ENCODE measurements at regions not wholly inside any gene's neighbourhood (a gene's known extent, or its start where the extent isn't known, plus 50 kb on each side); places are given as distances from the start of the nearest gene placed in this dataset.

- peak; percentile 93 for DNase-seq (ENCODE audit: low spot score)
Measured at GRCh38 chr17:6257336-6257735, 177.6 kb downstream of the AIPL1 start.

GRCh38 chr17:6255322-6255721 lies 179.6 kb downstream of the AIPL1 start:
- DNase-seq (ENCODE audit: low spot score): peak; percentile 78

DNA sequence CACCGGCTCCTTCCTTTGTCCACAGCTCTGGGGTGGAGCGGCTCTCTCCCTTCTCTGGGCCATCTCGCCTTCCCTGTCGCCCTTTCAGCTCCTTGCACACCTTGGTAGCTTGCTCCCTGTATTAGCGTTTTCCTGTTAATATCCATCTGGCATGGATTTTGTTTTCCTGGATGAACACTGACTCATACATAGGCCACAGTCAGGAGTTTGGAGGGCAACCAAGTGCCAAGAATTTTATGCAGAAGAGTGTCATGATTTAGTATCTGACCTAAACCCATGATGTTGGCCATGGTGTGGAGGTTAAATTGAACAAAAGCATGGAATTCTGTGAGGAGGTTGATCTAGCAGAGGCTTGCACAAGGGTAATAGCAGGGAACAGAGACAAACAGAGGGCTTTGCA lies 180.9 kb downstream of the AIPL1 start:
- DNase-seq (ENCODE audit: low spot score): peak; percentile 77

DNA sequence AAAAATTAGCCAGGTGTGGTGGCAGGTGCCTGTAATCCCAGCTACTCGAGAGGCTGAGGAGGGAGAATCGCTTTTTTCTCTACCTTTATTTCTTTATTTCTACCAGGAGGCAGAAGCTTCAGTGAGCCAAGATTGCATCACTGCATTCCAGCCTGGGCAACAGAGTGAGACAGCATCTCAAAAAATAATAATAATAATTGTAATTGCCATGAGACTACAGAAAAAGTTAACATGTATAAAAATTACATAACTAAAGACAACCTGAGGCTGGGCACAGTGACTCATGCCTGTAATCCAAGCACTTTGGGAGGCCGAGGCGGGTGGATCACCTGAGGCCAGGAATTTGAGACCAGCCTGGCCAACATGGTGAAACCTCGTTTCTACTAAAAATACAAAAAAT lies 181.5 kb downstream of the WSCD1 start:
- peak; percentile 25 for DNase-seq (ENCODE audit: low spot score)

DNA sequence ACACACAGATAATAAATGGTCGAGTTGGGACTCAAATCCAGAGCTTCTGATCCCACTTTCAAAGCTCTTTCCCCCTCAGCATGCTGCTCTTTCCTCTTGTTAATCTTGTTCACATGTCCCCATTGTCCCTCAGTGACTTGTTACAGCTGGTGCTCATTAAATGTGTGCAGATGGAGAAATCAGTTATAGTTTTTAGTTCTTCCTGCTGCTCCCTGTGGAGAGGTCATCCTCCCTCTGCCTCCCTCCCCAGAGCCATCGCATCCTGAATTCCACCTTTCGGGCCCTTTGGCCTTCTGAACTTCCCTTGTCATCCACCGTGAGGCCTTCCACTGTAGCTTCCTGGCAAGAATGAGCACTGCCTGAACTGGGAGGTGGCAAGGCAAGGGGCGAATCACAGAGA lies 179.6 kb downstream of the WSCD1 start:
- no peak for DNase-seq (ENCODE audit: low spot score)

- no peak for DNase-seq (ENCODE audit: low spot score)
Measured at GRCh38 chr17:6248061-6248460, 177.9 kb downstream of the WSCD1 start.

DNA sequence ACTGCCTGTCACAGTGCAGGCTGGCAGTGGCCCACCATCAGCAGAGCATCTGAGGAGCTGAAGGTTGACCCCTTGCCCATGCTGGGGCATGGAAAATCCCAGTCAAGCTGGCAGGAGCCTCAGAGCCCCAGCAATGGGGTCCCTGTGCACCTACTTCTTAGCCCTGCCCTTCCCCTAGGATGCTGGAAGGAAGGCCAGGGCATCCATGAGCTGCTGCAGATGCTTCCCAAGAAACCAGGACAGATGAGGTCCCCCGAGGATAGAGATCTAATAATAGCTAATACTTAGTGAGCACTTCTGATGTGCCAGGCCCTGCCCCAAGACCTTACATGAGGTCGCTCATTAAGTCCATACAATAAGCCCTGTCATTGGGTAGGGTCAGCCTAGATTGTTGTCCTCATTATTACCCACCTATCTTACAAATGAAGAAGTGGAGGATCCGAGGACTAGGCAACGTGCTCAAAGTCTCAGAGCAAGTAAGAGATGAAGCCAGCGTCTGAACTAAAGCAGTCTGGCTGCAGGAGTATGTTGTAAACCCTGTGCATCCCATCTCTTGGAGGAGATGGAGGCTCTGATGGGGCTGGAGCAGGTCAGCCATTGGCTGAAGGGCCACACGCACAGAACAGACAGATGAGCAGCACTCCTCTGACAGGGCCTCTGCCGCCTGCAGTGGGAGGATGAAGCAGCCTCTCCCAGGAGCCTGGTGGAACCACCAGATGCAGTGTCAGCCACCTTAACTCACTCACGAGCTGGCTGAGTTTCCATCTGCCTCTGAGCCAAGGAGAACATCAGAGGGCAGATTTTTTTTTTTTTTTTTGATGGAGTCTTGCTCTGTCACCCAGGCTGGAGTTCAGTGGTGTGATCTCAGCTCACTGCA lies 175.4 kb downstream of the WSCD1 start:
- no peak for DNase-seq (ENCODE audit: low spot score)

DNA sequence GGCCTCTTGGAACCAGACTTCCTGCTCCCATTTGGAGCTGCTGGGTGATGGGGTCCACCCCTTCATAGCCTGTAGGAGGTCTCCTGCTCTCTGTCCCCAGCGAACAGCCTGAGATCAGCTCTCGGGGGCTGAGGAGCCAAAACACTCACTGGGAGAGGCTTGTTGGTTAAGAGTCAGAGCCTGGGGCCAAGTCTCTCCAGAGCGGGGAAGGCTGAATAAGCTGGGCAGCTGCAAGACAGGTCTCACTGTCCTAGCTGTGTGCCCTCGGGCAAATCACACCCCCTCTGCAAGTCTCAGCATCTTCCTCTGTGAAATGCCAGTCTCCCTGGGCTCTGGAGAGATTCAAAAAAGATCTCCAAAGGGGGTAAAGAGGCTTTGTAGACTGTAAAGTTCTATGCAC lies 174.6 kb downstream of the WSCD1 start:
- no peak for DNase-seq (ENCODE audit: low spot score)

- no peak for DNase-seq (ENCODE audit: low spot score)
Measured at GRCh38 chr17:6244253-6244652, 174.1 kb downstream of the WSCD1 start.

DNA sequence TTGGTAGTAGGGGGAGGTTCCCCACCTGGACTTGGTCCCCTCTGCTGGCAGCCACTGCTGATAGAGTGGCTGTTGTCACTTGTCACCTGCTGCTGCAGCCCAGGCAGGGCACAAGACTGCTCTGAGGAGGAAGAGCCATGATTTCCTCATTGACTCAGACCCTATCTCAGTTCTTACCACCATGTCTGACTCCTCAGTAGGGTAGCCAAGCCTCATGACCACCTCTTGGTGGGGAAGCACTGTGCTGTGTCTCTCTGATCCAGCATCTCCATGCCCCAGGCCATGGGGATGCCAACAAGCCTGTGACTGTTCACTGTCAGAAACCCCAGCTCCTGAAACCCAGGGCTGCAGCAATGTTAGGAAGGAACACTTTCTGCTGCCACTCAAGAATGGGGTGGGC lies 173.0 kb downstream of the WSCD1 start:
- DNase-seq (ENCODE audit: low spot score): no peak

DNA sequence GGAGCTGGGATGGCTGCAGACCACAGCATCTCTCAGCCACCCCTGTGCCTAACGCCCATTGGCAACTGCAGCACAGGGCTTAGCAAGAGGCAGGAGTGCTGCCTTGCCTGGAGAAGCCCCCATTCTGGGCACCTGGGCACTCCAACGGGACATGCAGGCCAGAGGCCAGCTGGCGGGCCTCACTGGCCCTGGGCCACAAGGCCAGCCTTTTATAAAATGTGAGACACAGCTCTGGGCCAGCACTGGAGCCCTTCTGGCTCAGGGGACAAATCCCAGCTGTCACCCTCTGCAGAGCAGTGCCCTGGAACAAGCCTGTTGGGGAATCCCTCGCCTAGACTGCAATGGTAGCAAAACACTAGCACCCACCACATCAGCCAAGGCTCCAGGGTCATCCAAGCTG lies 171.8 kb downstream of the WSCD1 start:
- DNase-seq (ENCODE audit: low spot score): no peak

GRCh38 chr17:6241381-6241780 lies 171.2 kb downstream of the WSCD1 start:
- no peak for DNase-seq (ENCODE audit: low spot score)

DNA sequence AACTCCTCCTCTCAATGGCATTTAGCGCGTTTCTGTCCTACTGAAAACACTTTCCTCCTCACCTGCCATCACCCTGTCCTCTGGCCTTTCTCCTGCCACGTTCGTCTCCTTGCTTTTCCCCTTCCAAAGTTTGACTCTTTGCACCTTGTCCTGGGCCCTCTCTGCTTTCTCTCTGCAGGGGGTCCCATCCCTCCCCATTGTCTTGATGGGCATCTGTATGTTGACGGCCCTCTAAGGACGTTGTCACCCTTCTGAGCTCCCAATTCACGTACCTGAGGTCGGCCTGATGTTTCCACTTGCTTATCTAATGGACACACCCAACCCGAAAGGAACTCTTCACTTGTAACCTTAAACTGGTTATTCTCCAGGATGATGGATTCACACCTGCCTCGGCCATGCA lies 170.4 kb downstream of the WSCD1 start:
- no peak for DNase-seq (ENCODE audit: low spot score)

GRCh38 chr17:6240001-6240400 lies 169.8 kb downstream of the WSCD1 start:
- no peak for DNase-seq (ENCODE audit: low spot score)

- peak; percentile 65 for DNase-seq (ENCODE audit: low spot score)
Measured at GRCh38 chr17:6239241-6239798, 169.1 kb downstream of the WSCD1 start.

DNA sequence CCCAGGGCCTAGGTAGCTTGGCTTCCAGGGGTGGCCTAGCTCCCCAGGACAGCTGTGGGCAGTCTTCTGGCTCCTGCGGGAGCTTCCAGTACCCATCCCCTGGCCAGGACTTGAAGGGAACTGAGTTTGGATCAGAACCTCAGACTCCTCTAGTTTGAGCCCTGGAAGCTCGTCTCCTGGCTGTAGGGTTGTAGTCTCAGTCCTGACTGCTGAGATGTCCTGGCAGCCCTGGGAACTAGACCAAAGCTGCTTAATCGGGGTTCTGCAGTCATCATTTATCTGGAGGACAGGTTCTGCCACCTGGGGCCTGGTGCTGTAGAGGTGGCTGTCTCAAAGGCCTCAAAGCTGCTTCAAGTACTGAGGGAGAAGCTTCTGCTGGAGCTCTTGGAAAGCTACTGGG lies 163.7 kb downstream of the WSCD1 start:
- DNase-seq (ENCODE audit: low spot score): no peak

GRCh38 chr17:6233339-6233738 lies 163.2 kb downstream of the WSCD1 start:
- no peak for DNase-seq (ENCODE audit: low spot score)

DNA sequence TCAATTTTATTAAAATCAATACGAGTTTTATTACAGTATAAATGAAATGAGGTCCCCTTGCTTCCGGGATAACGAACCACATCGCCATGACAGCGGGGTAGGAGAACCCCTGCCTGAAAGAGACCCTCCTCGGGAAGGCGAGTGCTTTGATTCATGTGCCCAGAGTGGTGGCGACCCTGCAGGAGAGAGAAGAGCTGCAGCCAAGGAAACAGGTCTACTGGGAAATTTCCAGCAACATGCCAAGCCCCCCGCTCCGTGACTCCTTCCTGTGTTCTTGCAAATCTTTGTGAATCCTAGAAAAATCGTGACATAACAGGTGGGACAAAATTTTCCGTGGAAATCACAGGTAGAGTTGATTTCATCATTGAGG lies 162.5 kb downstream of the WSCD1 start:
- DNase-seq (ENCODE audit: low spot score): no peak

DNA sequence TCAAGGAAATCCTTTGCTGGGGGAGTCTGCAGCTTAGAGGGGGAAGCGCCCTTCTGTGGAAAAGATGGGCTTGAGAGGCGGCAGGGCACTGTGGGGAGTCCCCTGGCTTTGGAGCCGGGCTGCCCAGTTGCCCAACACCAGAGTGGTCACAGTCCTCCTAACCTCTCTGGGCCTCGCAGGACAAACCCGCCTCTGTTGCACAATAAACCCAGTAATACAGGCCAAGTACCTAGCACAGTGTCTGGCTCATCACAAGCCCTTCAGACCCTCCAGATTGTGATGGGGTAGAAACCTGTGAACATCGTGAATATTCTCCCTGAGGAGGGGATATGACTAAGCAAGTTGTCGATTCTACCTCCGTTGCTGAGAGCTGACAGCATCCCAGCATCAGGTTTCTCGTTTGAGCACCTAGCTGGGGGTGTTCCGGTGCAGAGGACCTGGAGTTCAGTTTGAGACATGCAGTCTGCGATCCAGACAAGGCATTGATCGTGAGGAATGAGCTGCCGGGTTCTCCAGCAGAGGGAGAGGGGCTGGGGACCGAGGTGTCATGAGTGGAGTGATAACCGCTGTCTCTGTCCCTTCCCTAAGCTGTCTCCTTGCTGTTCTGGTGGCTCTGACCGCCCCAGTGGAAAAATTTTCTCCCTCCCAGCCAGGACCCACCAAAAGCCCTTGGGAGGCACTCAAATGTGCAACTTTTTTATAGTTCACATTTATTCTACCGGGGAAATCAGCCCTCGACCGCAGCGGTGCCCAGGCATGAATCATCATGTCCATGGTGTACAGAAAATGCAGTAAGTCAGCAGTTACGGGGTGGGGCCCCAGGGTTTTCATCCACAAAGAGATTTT lies 161.9 kb downstream of the WSCD1 start:
- DNase-seq (ENCODE audit: low spot score): peak; percentile 70

- no peak for DNase-seq (ENCODE audit: low spot score)
Measured at GRCh38 chr17:6231465-6231864, 161.3 kb downstream of the WSCD1 start.

DNA sequence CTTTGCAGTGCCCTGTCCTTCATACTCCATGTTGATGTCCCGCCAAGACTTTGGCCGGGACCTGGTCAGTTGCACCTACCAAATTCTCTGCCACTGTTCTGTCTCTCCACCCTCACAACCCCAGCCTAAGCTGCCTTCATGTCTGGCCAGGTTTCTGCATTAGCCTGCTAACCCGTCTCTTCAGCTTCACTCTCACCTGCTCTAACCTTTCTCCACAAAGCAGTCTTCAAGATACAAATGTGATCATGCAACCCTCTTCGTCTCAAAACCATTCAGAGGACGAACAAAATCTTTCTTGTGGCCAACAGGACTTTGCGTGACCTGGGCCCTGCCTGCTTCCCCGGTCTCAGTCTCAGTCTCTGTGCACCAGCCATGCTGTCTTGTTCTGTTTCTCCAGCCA lies 148.2 kb downstream of the WSCD1 start:
- DNase-seq (ENCODE audit: low spot score): no peak

- DNase-seq (ENCODE audit: low spot score): no peak
Measured at GRCh38 chr17:6215071-6216035, 145.2 kb downstream of the WSCD1 start.
